Upper lobe of right lung (tissue), 1 donor: ENCODE measurements at regions not wholly inside any gene's neighbourhood (a gene's known extent, or its start where the extent isn't known, plus 50 kb on each side); places are given as distances from the start of the nearest gene placed in this dataset.
"Not testable (repeated sequence)": the region's sequence is repeated elsewhere in the genome, so short reads cannot be mapped to it uniquely, and the experiment has no call there.

ENCODE experiments used
- ATAC-seq: fragments of 200-7000 bp; cut with Tn5 transposase; one replicate; pipeline ENCODE4 v1.9.1; 2020; ENCODE audit warnings: mild to moderate bottlenecking, moderate library complexity
- DNase-seq: peaks from one replicate; pipeline ENCODE4 v3.0.0-alpha.2; 2020
- H3K27ac ChIP-seq: fragments of 200-600 bp; one replicate; pipeline ENCODE4 v1.8.0; 2022
- H3K27me3 ChIP-seq: fragments of 200-600 bp; one replicate; pipeline ENCODE4 v1.8.0; 2022; ENCODE audit warnings: mild to moderate bottlenecking
- H3K36me3 ChIP-seq: fragments of 200-600 bp; one replicate; pipeline ENCODE4 v1.8.0; 2022
- H3K4me1 ChIP-seq: fragments of 200-600 bp; one replicate; pipeline ENCODE4 v1.8.0; 2022
- H3K4me3 ChIP-seq: fragments of 200-600 bp; one replicate; pipeline ENCODE4 v1.8.0; 2022; ENCODE audit warnings: mild to moderate bottlenecking
- H3K9me3 ChIP-seq: fragments of 200-600 bp; one replicate; pipeline ENCODE4 v1.8.0; 2022
- CTCF ChIP-seq: fragments of 200-600 bp; IDR thresholded peaks from one replicate; pipeline ENCODE4 v1.8.0; 2022; ENCODE audit warnings: antibody characterized with exemption
- intact Hi-C: fragments of 100-400 bp; cut with DNase I; formaldehyde crosslinking; loops from one replicate; pipeline ENCODE4 v1.11.0; 2022
- donor health status: DM: no; HTN: yes; CAD: no; lungs with severe emphysema.

- H3K27me3 ChIP-seq, DNase-seq, H3K27ac ChIP-seq, H3K4me1 ChIP-seq, H3K4me3 ChIP-seq, H3K36me3 ChIP-seq, intact Hi-C loops, H3K9me3 ChIP-seq, ATAC-seq: not testable (repeated sequence)
These were observed 111.5 kb upstream of the BDP1 start for GRCh38 chr5:71343994-71344393.

DNA sequence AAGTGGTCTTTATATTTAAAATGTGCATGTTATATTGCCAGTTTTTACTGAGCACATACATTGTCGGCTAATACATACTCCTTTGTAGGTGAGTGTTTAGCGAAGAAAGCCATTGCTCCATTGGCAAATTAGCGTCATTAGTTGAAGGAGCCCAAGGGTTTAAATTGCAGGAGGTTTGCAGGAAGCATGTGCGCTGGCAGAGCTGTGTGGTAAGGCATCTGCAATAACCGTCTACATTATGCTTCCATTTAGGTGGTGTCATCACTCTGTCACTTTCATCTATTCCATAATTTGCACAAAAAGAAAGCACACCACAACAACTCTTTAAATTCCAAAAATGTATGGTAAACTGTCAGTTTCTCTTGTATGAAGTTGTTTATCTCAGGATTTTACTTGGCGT, 82.8 kb upstream of the BDP1 start:
- ATAC-seq, H3K27ac ChIP-seq, intact Hi-C loops: not testable (repeated sequence)

DNA sequence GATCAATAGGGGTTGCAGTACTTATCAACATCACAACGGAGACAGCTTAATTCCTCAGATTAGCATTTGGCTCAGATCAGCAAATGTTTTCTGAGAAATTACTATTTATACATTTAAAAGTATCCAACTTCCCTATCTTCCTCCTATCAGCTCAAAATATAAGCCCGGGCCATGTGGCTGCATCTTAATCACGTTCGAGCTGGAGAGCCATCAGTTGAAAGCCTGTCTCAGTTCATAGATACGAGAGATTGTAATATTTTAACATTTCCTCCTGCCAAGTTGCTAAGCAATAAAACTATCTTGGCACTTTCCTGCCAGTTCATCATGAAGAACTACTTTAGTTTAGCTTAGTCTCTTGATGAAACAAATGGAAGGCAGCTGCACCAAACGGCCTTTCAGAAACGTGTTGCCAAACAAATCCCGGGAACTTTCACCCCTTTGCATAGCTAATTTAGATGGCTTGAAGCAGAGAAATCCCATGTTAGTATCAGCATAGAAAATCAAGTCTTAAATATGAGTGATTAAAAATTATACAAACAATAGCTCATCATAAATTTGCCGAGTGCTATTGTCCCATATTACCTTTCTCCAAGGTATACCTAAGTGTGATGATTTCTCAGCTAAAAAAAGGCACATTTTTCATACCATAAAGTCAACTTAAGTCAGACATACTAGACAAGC, 82.3 kb upstream of the BDP1 start:
- H3K27me3 ChIP-seq, H3K4me1 ChIP-seq, H3K27ac ChIP-seq, intact Hi-C loops, ATAC-seq, H3K9me3 ChIP-seq, H3K36me3 ChIP-seq, DNase-seq, H3K4me3 ChIP-seq: not testable (repeated sequence)

More for the DNA sequence above, 82.8 kb upstream of the BDP1 start:
- H3K27me3 ChIP-seq, H3K4me3 ChIP-seq, H3K36me3 ChIP-seq, DNase-seq, H3K9me3 ChIP-seq, H3K4me1 ChIP-seq: not testable (repeated sequence)

GRCh38 chr5:71384204-71384603, 71.2 kb upstream of the BDP1 start:
- H3K27ac ChIP-seq, ATAC-seq, H3K4me3 ChIP-seq, H3K36me3 ChIP-seq, H3K27me3 ChIP-seq, DNase-seq, H3K4me1 ChIP-seq, H3K9me3 ChIP-seq, intact Hi-C loops: not testable (repeated sequence)

- no peak overlapping the region for H3K27ac ChIP-seq
- ATAC-seq, result no peak
- no peak for DNase-seq
- no peak overlapping the region for H3K4me3 ChIP-seq
- intact Hi-C loops, result no loop called here
- no peaks in the 10 kb centered on the region for H3K27me3 ChIP-seq
- no peaks in the 10 kb centered on the region for H3K36me3 ChIP-seq
- H3K4me1 ChIP-seq, result no peaks in the 10 kb centered on the region
- no peaks in the 10 kb centered on the region for H3K9me3 ChIP-seq
- TF ChIP-seq CTCF, result no peak
These were observed 70.7 kb upstream of the BDP1 start for GRCh38 chr5:71384706-71385105.

DNA sequence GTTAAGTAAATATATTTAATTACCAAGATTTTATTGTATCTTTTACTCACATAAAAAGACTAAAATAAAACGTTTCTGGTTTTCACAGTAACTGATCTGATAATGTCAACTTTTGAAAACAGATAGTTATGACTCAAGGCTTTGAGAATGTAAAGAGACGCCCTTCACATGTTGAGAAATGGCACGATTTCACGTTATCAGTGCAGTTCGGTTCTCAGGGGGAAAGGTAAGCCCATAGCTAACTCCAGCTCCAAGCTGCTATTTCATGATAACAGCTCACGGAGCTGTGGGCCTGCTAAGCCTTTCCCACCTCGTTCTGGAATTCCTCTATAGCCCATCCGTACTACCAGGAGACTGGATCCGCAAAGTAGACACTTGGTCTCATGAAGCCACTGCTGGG, 70.2 kb upstream of the BDP1 start:
- ATAC-seq, DNase-seq, H3K36me3 ChIP-seq: not testable (repeated sequence)

GRCh38 chr5:71388184-71388583, 67.3 kb upstream of the BDP1 start:
- H3K36me3 ChIP-seq, H3K4me3 ChIP-seq, H3K9me3 ChIP-seq, DNase-seq, H3K27ac ChIP-seq, H3K4me1 ChIP-seq, intact Hi-C loops, H3K27me3 ChIP-seq: not testable (repeated sequence)
- ATAC-seq, result peak; percentile 43

More for the DNA sequence above, 70.2 kb upstream of the BDP1 start:
- intact Hi-C loops, H3K27ac ChIP-seq, H3K4me1 ChIP-seq, H3K4me3 ChIP-seq, H3K9me3 ChIP-seq, H3K27me3 ChIP-seq: not testable (repeated sequence)

GRCh38 chr5:71398400-71398799, 57.1 kb upstream of the BDP1 start:
- H3K27ac ChIP-seq, H3K36me3 ChIP-seq, H3K4me1 ChIP-seq, ATAC-seq, DNase-seq, H3K4me3 ChIP-seq, H3K9me3 ChIP-seq, intact Hi-C loops, H3K27me3 ChIP-seq: not testable (repeated sequence)

DNA sequence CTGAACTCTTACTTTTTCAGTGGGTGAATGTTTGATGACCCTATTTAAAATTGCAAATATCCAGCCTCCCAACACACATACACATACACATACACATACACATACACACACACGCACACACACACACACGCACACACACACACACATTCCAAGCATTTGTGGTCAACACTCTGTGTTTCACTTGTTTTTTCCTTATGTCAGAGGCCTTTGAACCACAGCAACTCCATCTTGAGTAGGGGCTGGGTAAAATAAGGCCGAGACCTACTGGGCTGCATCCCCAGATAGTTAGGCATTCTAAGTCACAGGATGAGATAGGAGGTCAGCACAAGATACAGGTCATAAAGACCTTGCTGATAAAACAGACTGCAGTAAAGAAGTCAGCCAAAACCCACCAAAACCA, 56.6 kb upstream of the BDP1 start:
- DNase-seq, H3K36me3 ChIP-seq, ATAC-seq, H3K27ac ChIP-seq, H3K9me3 ChIP-seq, H3K4me1 ChIP-seq, intact Hi-C loops, H3K4me3 ChIP-seq, H3K27me3 ChIP-seq: not testable (repeated sequence)

DNA sequence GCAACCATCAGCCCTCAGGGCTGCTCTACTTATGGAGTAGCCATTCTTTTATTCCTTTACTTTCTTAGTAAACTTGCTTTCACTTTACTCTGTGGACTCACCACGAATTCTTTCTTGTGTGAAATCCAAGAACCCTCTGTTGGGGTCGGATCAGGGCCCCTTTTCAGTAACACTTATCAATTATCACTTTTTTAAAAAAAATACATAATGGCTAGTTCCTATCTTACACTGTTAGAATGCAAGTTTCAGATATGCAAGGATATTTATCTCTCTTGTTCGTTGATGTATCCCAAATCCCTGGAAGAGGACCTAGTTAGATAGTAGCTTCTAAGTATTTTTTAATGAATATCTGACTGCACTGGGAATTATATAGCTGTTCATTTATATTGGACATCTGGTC, 56.0 kb upstream of the BDP1 start:
- H3K9me3 ChIP-seq, H3K36me3 ChIP-seq, H3K27ac ChIP-seq, H3K4me3 ChIP-seq, DNase-seq, ATAC-seq, H3K4me1 ChIP-seq, H3K27me3 ChIP-seq, intact Hi-C loops: not testable (repeated sequence)

DNA sequence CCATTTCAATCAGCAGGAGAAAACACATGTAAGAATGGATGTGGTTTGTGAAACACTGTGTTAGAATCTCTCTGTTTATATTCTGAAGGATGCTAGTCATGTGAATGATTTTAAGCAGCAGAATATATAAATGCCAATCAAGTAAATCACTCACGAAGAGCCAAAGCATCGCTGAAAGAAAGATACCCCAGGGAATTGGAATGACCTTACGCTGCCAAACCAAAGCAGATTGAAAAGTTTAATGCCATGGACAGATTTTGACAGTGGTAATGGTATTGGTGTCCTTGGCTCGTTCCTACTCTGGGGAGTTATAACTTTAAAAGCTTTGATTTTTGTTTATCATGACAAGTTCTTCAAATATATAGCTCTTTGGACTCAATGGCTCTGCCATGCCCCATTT, 54.8 kb upstream of the BDP1 start:
- H3K27ac ChIP-seq, H3K27me3 ChIP-seq, H3K9me3 ChIP-seq, H3K4me3 ChIP-seq, intact Hi-C loops, DNase-seq, H3K36me3 ChIP-seq, H3K4me1 ChIP-seq, ATAC-seq: not testable (repeated sequence)

DNA sequence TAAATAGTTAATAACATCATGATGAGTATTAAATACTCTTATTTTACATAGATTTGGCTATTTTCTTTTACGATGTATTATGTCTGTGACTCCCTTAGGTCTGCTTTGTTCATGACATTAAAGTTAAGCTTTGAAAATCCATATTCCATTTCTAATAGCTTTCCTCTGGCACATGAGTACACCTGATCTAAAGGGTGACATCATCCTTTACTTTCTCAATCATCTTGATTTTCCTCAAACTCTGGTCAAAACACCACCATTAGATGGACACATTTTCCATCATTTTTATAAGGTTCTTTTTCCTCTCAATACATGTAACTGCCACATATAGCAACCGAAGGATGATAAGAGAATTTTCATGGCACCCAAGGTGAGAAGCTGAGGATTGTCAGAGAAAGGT, 54.3 kb upstream of the BDP1 start:
- H3K36me3 ChIP-seq, ATAC-seq, H3K27ac ChIP-seq, DNase-seq, intact Hi-C loops, H3K9me3 ChIP-seq, H3K27me3 ChIP-seq, H3K4me3 ChIP-seq, H3K4me1 ChIP-seq: not testable (repeated sequence)

GRCh38 chr5:71401564-71401963, 53.9 kb upstream of the BDP1 start:
- not testable (repeated sequence) for ATAC-seq, H3K27me3 ChIP-seq, H3K9me3 ChIP-seq

DNA sequence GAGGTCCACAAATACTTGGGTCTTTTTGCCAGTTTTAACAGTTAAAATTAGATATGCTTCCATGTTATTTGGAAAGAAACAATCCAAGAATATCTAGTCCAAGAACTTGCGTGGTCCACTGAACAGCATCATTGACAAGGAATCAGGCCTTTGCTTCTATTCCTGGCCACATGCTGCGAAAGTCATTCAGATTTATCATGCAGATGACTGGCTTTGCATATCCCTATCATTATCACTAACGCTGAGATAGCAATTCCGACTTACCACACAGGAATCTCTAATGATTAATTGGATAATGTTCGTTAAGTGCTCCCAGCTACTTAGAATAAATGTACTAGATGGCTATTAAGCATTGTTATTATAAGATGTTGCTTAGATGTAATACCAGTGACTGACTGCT, 51.0 kb upstream of the BDP1 start:
- H3K36me3 ChIP-seq, intact Hi-C loops, H3K9me3 ChIP-seq, H3K4me1 ChIP-seq, H3K27me3 ChIP-seq, DNase-seq, ATAC-seq, H3K4me3 ChIP-seq, H3K27ac ChIP-seq: not testable (repeated sequence)

More at GRCh38 chr5:71401564-71401963, 53.9 kb upstream of the BDP1 start:
- intact Hi-C loops, H3K27ac ChIP-seq, DNase-seq, H3K36me3 ChIP-seq, H3K4me3 ChIP-seq, H3K4me1 ChIP-seq: not testable (repeated sequence)
